Transverse colon (tissue), 4 donors: ENCODE measurements at regions not wholly inside any gene's neighbourhood (a gene's known extent, or its start where the extent isn't known, plus 50 kb on each side); places are given as distances from the start of the nearest gene placed in this dataset.

ENCODE experiments used
- DNase-seq: peaks from one replicate; pipeline ENCODE4 v3.0.0-alpha.2; 2019
- H3K27ac ChIP-seq, 4 donors: fragments of 200-600 bp; sonication (generic); 2 replicates each; pipeline ENCODE4 v1.5.1; 2016 to 2018; ENCODE audit warnings: inconsistent platforms in 4 of 4
- H3K27me3 ChIP-seq: fragments of 200-600 bp; sonication (generic); 2 replicates; pipeline ENCODE4 v1.5.1; 2017; ENCODE audit warnings: inconsistent platforms
- H3K36me3 ChIP-seq, 4 donors: fragments of 200-600 bp; sonication (generic); 2 replicates each; pipeline ENCODE4 v1.5.1; 2017 to 2019; ENCODE audit warnings: inconsistent platforms in 4 of 4
- H3K4me1 ChIP-seq, 4 donors: fragments of 200-600 bp; sonication (generic); 2 replicates each; pipeline ENCODE4 v1.5.1; 2017 to 2020; ENCODE audit warnings: inconsistent platforms in 4 of 4
- H3K4me3 ChIP-seq, 4 donors: fragments of 200-600 bp; sonication (generic); 1 replicate in 1 of 4; 2 replicates in 3 of 4; pipeline versions ENCODE4 v1.5.1 to v1.6.1; 2017 to 2019; ENCODE audit warnings: inconsistent platforms in 4 of 4
- H3K9me3 ChIP-seq, 2 donors: fragments of 200-600 bp; sonication (generic); 2 replicates each; pipeline ENCODE4 v1.5.1; 2017 to 2019; ENCODE audit warnings: inconsistent platforms in 2 of 2
- EP300 ChIP-seq: sonication (generic); formaldehyde crosslinking; IDR thresholded peaks from one replicate; pipeline ENCODE4 v1.6.1; 2017; ENCODE audit warnings: antibody characterized with exemption, low read depth
- POLR2A ChIP-seq: fragments of 450-650 bp; IDR thresholded peaks from one replicate; pipeline ENCODE4 v1.6.1; 2016; ENCODE audit warnings: antibody characterized with exemption, mild to moderate bottlenecking, moderate library complexity
- POLR2AphosphoS5 ChIP-seq, 3 donors: sonication (generic); formaldehyde crosslinking; IDR thresholded peaks; one replicate each; pipeline ENCODE4 v1.6.1; 2016; ENCODE audit warnings: antibody characterized with exemption in 3 of 3
- WGBS, 2 donors: methylation state at CpG; one replicate each; pipeline ENCODE4 v1.1.5; 2018; ENCODE audit warnings: low coverage in 1 of 2; 5-methylcytosine and 5-hydroxymethylcytosine counted together
- in situ Hi-C, 4 donors: fragments of 200-750 bp; cut with MboI; loops; one replicate each; pipeline versions ENCODE4 v1.15.0 to v1.15.1; 2017; ENCODE audit warnings: low sequenced_read_pairs in 3 of 4, low pct_ligation_motif_present in 1 of 4, low pct_unique_long_range_greater_than_20kb in 1 of 4
- intact Hi-C: fragments of 100-400 bp; cut with DNase I; formaldehyde crosslinking; loops from one replicate; pipeline ENCODE4 v1.15.1; 2023; ENCODE audit warnings: low total_unique reads
- TF ChIP-seq, protein P1 (sequence below), 5 experiments: fragments of 200-600 bp in 3 of 5; fragments of 450-650 bp in 2 of 5; sonication (generic) in 3 of 5; IDR thresholded peaks; 1 replicate in 2 of 5; 2 replicates in 3 of 5; pipeline ENCODE4 v1.5.1; 2016 to 2017; ENCODE audit warnings: antibody characterized with exemption in 5 of 5, inconsistent platforms in 3 of 5, mild to moderate bottlenecking in 2 of 5, moderate library complexity in 1 of 5

DNA sequence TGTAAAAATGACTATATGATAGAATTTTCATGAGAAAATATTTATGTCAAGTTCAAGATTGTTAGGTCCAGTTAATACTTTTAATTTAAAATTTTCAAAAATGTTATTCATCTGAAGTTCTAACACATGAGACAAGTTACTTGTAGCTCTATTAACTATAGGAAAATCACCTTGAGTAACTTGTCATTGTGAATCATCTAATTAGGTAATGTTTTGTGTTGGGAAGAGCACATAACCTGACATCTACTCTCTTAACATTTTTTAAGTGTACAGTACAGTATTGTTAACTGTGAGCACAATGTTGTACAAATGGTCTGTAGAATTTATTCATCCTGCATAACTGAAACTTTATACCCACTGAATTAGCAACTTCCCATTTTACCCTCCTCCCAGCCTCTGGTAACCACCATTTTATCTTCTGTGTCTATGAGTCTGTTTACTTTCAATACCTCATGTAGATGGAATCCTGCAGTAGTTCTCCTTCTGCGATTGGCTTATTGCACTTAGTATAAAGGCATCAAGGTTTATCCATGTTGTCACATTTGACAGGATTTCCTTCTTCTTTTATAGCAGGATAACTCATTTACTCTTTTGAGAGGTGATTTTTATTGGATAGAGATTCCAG, 54.6 kb downstream of the ARL4A start:
- in situ Hi-C loops (no loop called here), intact Hi-C loops (no loop called here)
- no peaks in the 10 kb centered on the region for H3K27me3 ChIP-seq
- H3K4me3 ChIP-seq: no peak overlapping the region
- H3K27ac ChIP-seq: no peak overlapping the region
- H3K36me3 ChIP-seq: no peaks in the 10 kb centered on the region
- no peak for DNase-seq
- WGBS, 2 donors: 0 to 34% methylated on average over 1 of the region's 1 CpG
- no peak for TF ChIP-seq POLR2A
- TF ChIP-seq POLR2AphosphoS5 (IDR thresholded peaks at IDR 0.05): no peak
- TF ChIP-seq, protein P1, sequence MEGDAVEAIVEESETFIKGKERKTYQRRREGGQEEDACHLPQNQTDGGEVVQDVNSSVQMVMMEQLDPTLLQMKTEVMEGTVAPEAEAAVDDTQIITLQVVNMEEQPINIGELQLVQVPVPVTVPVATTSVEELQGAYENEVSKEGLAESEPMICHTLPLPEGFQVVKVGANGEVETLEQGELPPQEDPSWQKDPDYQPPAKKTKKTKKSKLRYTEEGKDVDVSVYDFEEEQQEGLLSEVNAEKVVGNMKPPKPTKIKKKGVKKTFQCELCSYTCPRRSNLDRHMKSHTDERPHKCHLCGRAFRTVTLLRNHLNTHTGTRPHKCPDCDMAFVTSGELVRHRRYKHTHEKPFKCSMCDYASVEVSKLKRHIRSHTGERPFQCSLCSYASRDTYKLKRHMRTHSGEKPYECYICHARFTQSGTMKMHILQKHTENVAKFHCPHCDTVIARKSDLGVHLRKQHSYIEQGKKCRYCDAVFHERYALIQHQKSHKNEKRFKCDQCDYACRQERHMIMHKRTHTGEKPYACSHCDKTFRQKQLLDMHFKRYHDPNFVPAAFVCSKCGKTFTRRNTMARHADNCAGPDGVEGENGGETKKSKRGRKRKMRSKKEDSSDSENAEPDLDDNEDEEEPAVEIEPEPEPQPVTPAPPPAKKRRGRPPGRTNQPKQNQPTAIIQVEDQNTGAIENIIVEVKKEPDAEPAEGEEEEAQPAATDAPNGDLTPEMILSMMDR (IDR thresholded peaks at IDR 0.05): no peak
- TF ChIP-seq EP300: no peak
- H3K9me3 ChIP-seq: no peaks in the 10 kb centered on the region
- H3K4me1 ChIP-seq: no peaks in the 10 kb centered on the region

DNA sequence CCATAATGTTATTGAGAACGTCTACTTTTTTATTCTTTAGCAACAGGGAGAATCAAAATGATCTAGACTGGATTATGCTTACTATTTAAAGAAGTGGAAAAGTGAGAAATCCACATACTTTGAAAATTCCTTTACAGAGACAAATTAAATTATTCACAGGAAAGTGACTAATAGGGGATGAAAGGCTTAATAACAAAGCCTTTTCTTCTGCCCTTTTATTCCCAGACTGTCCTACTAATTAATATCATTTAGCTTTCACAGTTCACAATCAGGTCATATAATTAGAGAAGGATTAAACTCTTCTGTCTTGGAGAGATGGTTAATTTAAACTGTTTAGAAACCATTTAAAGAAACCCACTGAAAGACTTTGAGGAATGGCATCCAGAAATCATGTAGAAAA, 58.8 kb downstream of the ARL4A start:
- TF ChIP-seq POLR2AphosphoS5 (IDR thresholded peaks at IDR 0.05) (no peak), EP300 (no peak), POLR2A (no peak)
- in situ Hi-C loops (no loop called here), intact Hi-C loops (loop anchor here (5.0 kb wide), 1 partner anchor 766 kb away; no protein-coding TSS in a partner anchor)
- Histone ChIP-seq H3K9me3 (peaks cover 0 to 3% of the 10 kb centered on the region in 2 donors), H3K27me3 (no peaks in the 10 kb centered on the region), H3K4me3 (no peak overlapping the region), H3K4me1 (no peaks in the 10 kb centered on the region), H3K36me3 (no peaks in the 10 kb centered on the region), H3K27ac (no peak overlapping the region)
- 0 to 31% methylated on average over 1 of the region's 1 CpG for WGBS, 2 donors
- DNase-seq: no peak

DNA sequence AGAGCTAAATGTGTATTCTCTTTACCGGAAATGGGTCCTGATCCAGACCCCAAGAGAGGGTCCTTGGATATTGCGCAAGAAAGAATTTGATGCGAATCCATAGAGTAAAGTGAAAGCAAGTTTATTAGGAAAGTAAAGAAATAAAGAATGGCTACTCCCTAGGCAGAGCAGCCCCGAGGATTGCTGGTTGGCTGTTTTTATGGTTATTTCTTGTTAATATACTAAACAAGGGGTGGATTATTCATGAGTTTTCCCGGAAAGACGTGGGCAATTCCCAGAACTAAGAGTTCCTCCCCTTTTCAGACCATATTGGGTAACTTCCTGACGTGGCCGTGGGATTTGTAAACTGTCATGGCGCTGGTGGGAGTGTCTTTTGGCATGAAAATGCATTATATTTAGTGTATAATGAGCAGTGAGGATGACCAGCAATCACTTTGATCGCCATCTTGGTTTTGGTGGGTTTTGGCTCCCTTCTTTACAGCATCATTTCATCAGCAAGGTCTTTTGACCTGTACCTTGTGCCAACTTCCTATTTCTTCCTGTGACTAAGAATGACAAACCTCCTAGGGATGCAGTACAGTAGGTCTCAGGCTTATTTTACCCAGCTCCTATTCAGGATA, 60.4 kb downstream of the ARL4A start:
- Histone ChIP-seq H3K4me1 (no peaks in the 10 kb centered on the region), H3K36me3 (no peaks in the 10 kb centered on the region), H3K9me3 (peaks cover 0 to 3% of the 10 kb centered on the region in 2 donors), H3K4me3 (no peak overlapping the region), H3K27me3 (no peaks in the 10 kb centered on the region), H3K27ac (no peak overlapping the region)
- DNase-seq: no peak
- 87 to 91% methylated on average over 9 to 10 of the region's 10 CpGs for WGBS, 2 donors
- intact Hi-C loops (loop anchor here (5.0 kb wide), 1 partner anchor 765 kb away; no protein-coding TSS in a partner anchor), in situ Hi-C loops (no loop called here)
- no peak for TF ChIP-seq POLR2A
- TF ChIP-seq, protein P1 (IDR thresholded peaks at IDR 0.05): no peak
- no peak for TF ChIP-seq EP300
- no peak for TF ChIP-seq POLR2AphosphoS5 (IDR thresholded peaks at IDR 0.05)

DNA sequence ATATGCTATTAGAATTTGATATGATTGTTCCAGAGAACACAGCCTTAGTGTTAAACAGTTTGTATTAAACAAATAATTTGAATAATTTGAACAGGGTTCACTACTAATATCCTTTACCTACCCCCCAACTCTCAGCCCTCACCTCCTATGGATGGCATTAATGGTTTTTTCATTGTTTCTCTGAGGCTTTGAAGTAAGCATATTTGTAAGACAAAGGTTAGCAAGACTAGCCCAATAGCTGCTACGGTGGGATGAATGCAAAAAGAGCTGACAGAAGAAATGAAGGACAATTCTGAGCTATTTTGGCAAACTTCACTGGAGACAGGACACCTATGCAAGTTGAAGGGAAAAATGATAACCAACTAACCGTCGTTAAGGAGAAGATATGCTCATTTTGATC, 61.6 kb downstream of the ARL4A start:
- no peak overlapping the region for H3K27ac ChIP-seq
- TF ChIP-seq, protein P1 (IDR thresholded peaks at IDR 0.05): no peak
- TF ChIP-seq EP300 (no peak), POLR2AphosphoS5 (IDR thresholded peaks at IDR 0.05) (no peak), POLR2A (no peak)
- H3K27me3 ChIP-seq: no peaks in the 10 kb centered on the region
- 67 to 76% methylated on average over 3 of the region's 3 CpGs for WGBS, 2 donors
- no peaks in the 10 kb centered on the region for H3K36me3 ChIP-seq
- peaks cover 0 to 3% of the 10 kb centered on the region in 2 donors for H3K9me3 ChIP-seq
- H3K4me3 ChIP-seq: no peak overlapping the region
- in situ Hi-C loops: no loop called here
- DNase-seq: no peak
- H3K4me1 ChIP-seq: peaks cover 0 to 2% (median 0%) of the 10 kb centered on the region in 4 donors
- intact Hi-C loops: loop anchor here (5.0 kb wide), 1 partner anchor 763 kb away; no protein-coding TSS in a partner anchor
